Tibial nerve (tissue), 4 donors: ENCODE measurements at regions not wholly inside any gene's neighbourhood (a gene's known extent, or its start where the extent isn't known, plus 50 kb on each side); places are given as distances from the start of the nearest gene placed in this dataset.

Experiments
- DNase-seq, 2 donors: peaks; one replicate each; pipeline ENCODE4 v3.0.0-alpha.2; 2019; ENCODE audit warnings: low spot score in 2 of 2
- H3K27ac ChIP-seq, 4 donors: fragments of 200-600 bp; sonication (generic) in 3 of 4; one replicate each; pipeline ENCODE4 v1.5.1; 2017 to 2019; ENCODE audit warnings: mild to moderate bottlenecking in 1 of 4
- H3K27me3 ChIP-seq, 2 donors: fragments of 200-600 bp; sonication (generic) in 1 of 2; one replicate each; pipeline versions ENCODE4 v1.5.1 to v1.6.0; 2017 to 2019
- H3K36me3 ChIP-seq, 3 donors: fragments of 200-600 bp; sonication (generic); one replicate each; pipeline ENCODE4 v1.5.1; 2018 to 2019
- H3K4me1 ChIP-seq, 4 donors: fragments of 200-600 bp; sonication (generic) in 3 of 4; one replicate each; pipeline ENCODE4 v1.5.1; 2017 to 2019
- H3K4me3 ChIP-seq, 4 donors: fragments of 200-600 bp; sonication (generic) in 3 of 4; one replicate each; pipeline ENCODE4 v1.5.1; 2017 to 2019; ENCODE audit warnings: mild to moderate bottlenecking in 1 of 4, moderate library complexity in 1 of 4
- H3K9me3 ChIP-seq, 4 donors: fragments of 200-600 bp; sonication (generic) in 3 of 4; one replicate each; pipeline ENCODE4 v1.5.1; 2017 to 2019
- CTCF ChIP-seq, 5 experiments: fragments of 200-600 bp in 3 of 5; fragments of 450-650 bp in 2 of 5; sonication (generic) in 3 of 5; IDR thresholded peaks; one replicate each; pipeline ENCODE4 v1.5.1; 2016 to 2019; ENCODE audit warnings: antibody characterized with exemption in 5 of 5, mild to moderate bottlenecking in 3 of 5, moderate library complexity in 2 of 5
- EP300 ChIP-seq, 2 donors: sonication (generic); formaldehyde crosslinking; IDR thresholded peaks; one replicate each; pipeline ENCODE4 v1.6.1; 2017; ENCODE audit warnings: antibody characterized with exemption in 2 of 2, mild to moderate bottlenecking in 1 of 2
- POLR2A ChIP-seq, 2 donors: fragments of 450-650 bp; IDR thresholded peaks; one replicate each; pipeline ENCODE4 v1.6.1; 2017; ENCODE audit warnings: antibody characterized with exemption in 2 of 2, mild to moderate bottlenecking in 2 of 2, moderate library complexity in 2 of 2
- WGBS, 2 donors: methylation state at CpG; one replicate each; pipeline ENCODE4 v1.1.5; 2018; 5-methylcytosine and 5-hydroxymethylcytosine counted together

- H3K9me3 ChIP-seq = no peaks in the 10 kb centered on the region
- peaks cover 0 to 24% (median 12%) of the 10 kb centered on the region in 4 donors for H3K4me1 ChIP-seq
- no peak for DNase-seq
- no peak overlapping the region for H3K4me3 ChIP-seq
- peak overlapping the region in 2 of 4 donors; percentile 55 to 75 for H3K27ac ChIP-seq
- WGBS, 2 donors = 28 to 36% methylated on average over 1 of the region's 1 CpG
- no peak for TF ChIP-seq POLR2A (IDR thresholded peaks at IDR 0.05)
- TF ChIP-seq EP300 (IDR thresholded peaks at IDR 0.05) = no peak
- no peak for TF ChIP-seq CTCF (IDR thresholded peaks at IDR 0.05)
- no peaks in the 10 kb centered on the region for H3K36me3 ChIP-seq
- H3K27me3 ChIP-seq = no peaks in the 10 kb centered on the region
Measured at GRCh38 chr18:10269261-10269660, 185.2 kb upstream of the APCDD1 start.

GRCh38 chr18:10270151-10270571 is 184.3 kb upstream of the APCDD1 start:
- TF ChIP-seq EP300 (IDR thresholded peaks at IDR 0.05) = peak in 1 of 2 donors; percentile 57
- no peak for TF ChIP-seq POLR2A (IDR thresholded peaks at IDR 0.05)
- H3K4me1 ChIP-seq = peaks cover 0 to 24% (median 12%) of the 10 kb centered on the region in 4 donors
- no peaks in the 10 kb centered on the region for H3K36me3 ChIP-seq
- DNase-seq = peak; percentile 31 to 48
- H3K4me3 ChIP-seq = no peak overlapping the region
- peak overlapping the region; percentile 0 to 75 (median 28) for H3K27ac ChIP-seq
- no peaks in the 10 kb centered on the region for H3K9me3 ChIP-seq
- WGBS, 2 donors = 12 to 19% methylated on average over 8 of the region's 8 CpGs
- H3K27me3 ChIP-seq = no peaks in the 10 kb centered on the region

GRCh38 chr18:10271481-10271880 is 183.0 kb upstream of the APCDD1 start:
- Histone ChIP-seq H3K9me3 (no peaks in the 10 kb centered on the region), H3K27ac (no peak overlapping the region), H3K27me3 (no peaks in the 10 kb centered on the region), H3K36me3 (no peaks in the 10 kb centered on the region), H3K4me3 (no peak overlapping the region), H3K4me1 (peaks cover 0 to 24% (median 12%) of the 10 kb centered on the region in 4 donors)
- 94 to 100% methylated on average over 4 of the region's 4 CpGs for WGBS, 2 donors
- no peak for DNase-seq
- no peak for TF ChIP-seq CTCF (IDR thresholded peaks at IDR 0.05)
- no peak for TF ChIP-seq EP300 (IDR thresholded peaks at IDR 0.05)
- TF ChIP-seq POLR2A (IDR thresholded peaks at IDR 0.05) = no peak

- WGBS, 2 donors = 75 to 78% methylated on average over 5 of the region's 5 CpGs
- Histone ChIP-seq H3K4me1 (peaks cover 0 to 17% (median 12%) of the 10 kb centered on the region in 4 donors), H3K4me3 (no peak overlapping the region), H3K27ac (no peak overlapping the region), H3K36me3 (no peaks in the 10 kb centered on the region), H3K9me3 (no peaks in the 10 kb centered on the region), H3K27me3 (no peaks in the 10 kb centered on the region)
- DNase-seq = no peak
- TF ChIP-seq EP300 (IDR thresholded peaks at IDR 0.05) = no peak
- TF ChIP-seq CTCF (IDR thresholded peaks at IDR 0.05) = no peak
- TF ChIP-seq POLR2A (IDR thresholded peaks at IDR 0.05) = no peak
Measured at GRCh38 chr18:10274301-10274700, 180.1 kb upstream of the APCDD1 start.

- TF ChIP-seq EP300 (IDR thresholded peaks at IDR 0.05) (no peak), POLR2A (IDR thresholded peaks at IDR 0.05) (no peak), CTCF (IDR thresholded peaks at IDR 0.05) (no peak)
- Histone ChIP-seq H3K36me3 (no peaks in the 10 kb centered on the region), H3K9me3 (no peaks in the 10 kb centered on the region), H3K27ac (no peak overlapping the region), H3K4me1 (peaks cover 0 to 6% (median 3%) of the 10 kb centered on the region in 4 donors), H3K4me3 (no peak overlapping the region), H3K27me3 (no peaks in the 10 kb centered on the region)
- 92 to 94% methylated on average over 3 of the region's 3 CpGs for WGBS, 2 donors
- DNase-seq = no peak
Measured at GRCh38 chr18:10275486-10275885, 178.9 kb upstream of the APCDD1 start.

GRCh38 chr18:10278265-10278664 is 176.2 kb upstream of the APCDD1 start:
- H3K9me3 ChIP-seq = no peaks in the 10 kb centered on the region
- DNase-seq = no peak
- no peak for TF ChIP-seq CTCF (IDR thresholded peaks at IDR 0.05)
- TF ChIP-seq POLR2A (IDR thresholded peaks at IDR 0.05) = no peak
- no peak for TF ChIP-seq EP300 (IDR thresholded peaks at IDR 0.05)
- H3K27ac ChIP-seq = no peak overlapping the region
- H3K4me1 ChIP-seq = peaks cover 0 to 2% (median 0%) of the 10 kb centered on the region in 4 donors
- H3K4me3 ChIP-seq = no peak overlapping the region
- no peaks in the 10 kb centered on the region for H3K36me3 ChIP-seq
- H3K27me3 ChIP-seq = no peaks in the 10 kb centered on the region
